Immature natural killer cell (primary cell): ENCODE measurements at regions not wholly inside any gene's neighbourhood (a gene's known extent, or its start where the extent isn't known, plus 50 kb on each side); places are given as distances from the start of the nearest gene placed in this dataset.
"Not testable (repeated sequence)": the region's sequence is repeated elsewhere in the genome, so short reads cannot be mapped to it uniquely, and the experiment has no call there.

Experiments used
- DNase-seq, 3 donors: peaks; one replicate each; pipeline ENCODE4 v3.0.0; 2022; ENCODE audit warnings: mixed read lengths in 1 of 3
- H3K27ac Mint-ChIP-seq, 6 donors: one replicate each; pipeline ENCODE4 v1.8.0; 2020; ENCODE audit warnings: mixed read lengths in 6 of 6, mild to moderate bottlenecking in 5 of 6, inconsistent platforms in 4 of 6, moderate library complexity in 3 of 6
- H3K27me3 Mint-ChIP-seq, 3 donors: one replicate each; pipeline ENCODE4 v1.8.0; 2020 to 2021; ENCODE audit warnings: low read depth in 3 of 3, mild to moderate bottlenecking in 3 of 3, mixed read lengths in 3 of 3, moderate library complexity in 3 of 3, inconsistent platforms in 1 of 3
- H3K36me3 Mint-ChIP-seq, 3 donors: one replicate each; pipeline ENCODE4 v1.8.0; 2020; ENCODE audit warnings: mixed read lengths in 3 of 3, inconsistent platforms in 2 of 3, mild to moderate bottlenecking in 2 of 3
- H3K4me1 Mint-ChIP-seq, 2 donors: one replicate each; pipeline ENCODE4 v1.8.0; 2020; ENCODE audit warnings: inconsistent platforms in 2 of 2, mild to moderate bottlenecking in 2 of 2, mixed read lengths in 2 of 2, moderate library complexity in 1 of 2
- H3K4me3 Mint-ChIP-seq, 5 donors: one replicate each; pipeline ENCODE4 v1.8.0; 2020; ENCODE audit warnings: mild to moderate bottlenecking in 5 of 5, mixed read lengths in 5 of 5, inconsistent platforms in 3 of 5, moderate library complexity in 3 of 5
- H3K9me3 Mint-ChIP-seq, 6 donors: one replicate each; pipeline ENCODE4 v1.8.0; 2020; ENCODE audit warnings: mild to moderate bottlenecking in 6 of 6, mixed read lengths in 6 of 6, inconsistent platforms in 4 of 6, moderate library complexity in 3 of 6

- no peak overlapping the region for H3K27ac Mint-ChIP-seq
- H3K27me3 Mint-ChIP-seq, result peaks cover 0 to 12% (median 2%) of the 10 kb centered on the region in 3 donors
- DNase-seq, result no peak
- no peak overlapping the region for H3K4me3 Mint-ChIP-seq
- H3K4me1 Mint-ChIP-seq, result no peaks in the 10 kb centered on the region
- H3K9me3 Mint-ChIP-seq, result peaks cover 0 to 8% (median under 1%) of the 10 kb centered on the region in 6 donors
- H3K36me3 Mint-ChIP-seq, result no peaks in the 10 kb centered on the region
Measured at GRCh38 chr12:28023156-28023887, 50.8 kb upstream of the PTHLH start.

- Mint-ChIP-seq H3K27me3 (peaks cover 0 to 12% (median 2%) of the 10 kb centered on the region in 3 donors), H3K4me1 (no peaks in the 10 kb centered on the region), H3K27ac (no peak overlapping the region), H3K9me3 (peaks cover 0 to 8% (median under 1%) of the 10 kb centered on the region in 6 donors), H3K36me3 (no peaks in the 10 kb centered on the region), H3K4me3 (no peak overlapping the region)
- DNase-seq, result no peak
Measured at GRCh38 chr12:28024231-28024995, 51.9 kb upstream of the PTHLH start.

- Mint-ChIP-seq H3K4me3 (no peak overlapping the region), H3K9me3 (peaks cover 0 to 8% (median under 1%) of the 10 kb centered on the region in 6 donors), H3K36me3 (no peaks in the 10 kb centered on the region), H3K27me3 (peaks cover 0 to 12% (median 5%) of the 10 kb centered on the region in 3 donors), H3K4me1 (no peaks in the 10 kb centered on the region), H3K27ac (no peak overlapping the region)
- DNase-seq, result no peak
Measured at GRCh38 chr12:28025821-28026505, 53.4 kb upstream of the PTHLH start.

DNA sequence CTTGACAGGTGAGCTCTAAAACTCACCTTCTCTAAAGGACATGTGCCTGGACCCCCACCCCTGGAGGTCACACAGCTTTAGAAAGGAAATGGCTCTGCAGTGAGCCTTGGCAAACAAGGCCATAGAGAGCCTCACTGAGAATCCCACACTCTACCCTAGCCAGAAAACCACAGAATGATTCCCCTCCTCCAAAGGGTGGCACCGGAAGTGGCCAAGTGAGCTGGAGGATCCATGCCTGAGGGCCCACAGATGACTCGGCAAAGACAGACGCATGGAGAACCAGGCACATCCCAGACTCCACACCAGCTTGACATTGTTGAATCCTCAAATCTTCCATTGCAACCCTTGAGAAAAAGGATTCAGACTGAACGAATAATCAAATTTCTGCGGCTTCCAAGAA is 54.2 kb upstream of the PTHLH start:
- Mint-ChIP-seq H3K9me3 (peaks cover 0 to 8% (median under 1%) of the 10 kb centered on the region in 6 donors), H3K27me3 (peaks cover 0 to 12% (median 5%) of the 10 kb centered on the region in 3 donors), H3K36me3 (no peaks in the 10 kb centered on the region), H3K4me1 (no peaks in the 10 kb centered on the region), H3K4me3 (no peak overlapping the region), H3K27ac (no peak overlapping the region)
- DNase-seq, result no peak

GRCh38 chr12:28027328-28027727 is 54.8 kb upstream of the PTHLH start:
- H3K9me3 Mint-ChIP-seq, result peaks cover 0 to 8% (median under 1%) of the 10 kb centered on the region in 6 donors
- no peaks in the 10 kb centered on the region for H3K36me3 Mint-ChIP-seq
- no peak overlapping the region for H3K27ac Mint-ChIP-seq
- no peaks in the 10 kb centered on the region for H3K4me1 Mint-ChIP-seq
- peaks cover 0 to 12% (median 5%) of the 10 kb centered on the region in 3 donors for H3K27me3 Mint-ChIP-seq
- no peak overlapping the region for H3K4me3 Mint-ChIP-seq
- DNase-seq, result no peak

- Mint-ChIP-seq H3K27ac (no peak overlapping the region), H3K27me3 (peaks cover 0 to 9% (median 5%) of the 10 kb centered on the region in 3 donors)
- no peak for DNase-seq
Measured at GRCh38 chr12:28027947-28028724, 55.6 kb upstream of the PTHLH start.

DNA sequence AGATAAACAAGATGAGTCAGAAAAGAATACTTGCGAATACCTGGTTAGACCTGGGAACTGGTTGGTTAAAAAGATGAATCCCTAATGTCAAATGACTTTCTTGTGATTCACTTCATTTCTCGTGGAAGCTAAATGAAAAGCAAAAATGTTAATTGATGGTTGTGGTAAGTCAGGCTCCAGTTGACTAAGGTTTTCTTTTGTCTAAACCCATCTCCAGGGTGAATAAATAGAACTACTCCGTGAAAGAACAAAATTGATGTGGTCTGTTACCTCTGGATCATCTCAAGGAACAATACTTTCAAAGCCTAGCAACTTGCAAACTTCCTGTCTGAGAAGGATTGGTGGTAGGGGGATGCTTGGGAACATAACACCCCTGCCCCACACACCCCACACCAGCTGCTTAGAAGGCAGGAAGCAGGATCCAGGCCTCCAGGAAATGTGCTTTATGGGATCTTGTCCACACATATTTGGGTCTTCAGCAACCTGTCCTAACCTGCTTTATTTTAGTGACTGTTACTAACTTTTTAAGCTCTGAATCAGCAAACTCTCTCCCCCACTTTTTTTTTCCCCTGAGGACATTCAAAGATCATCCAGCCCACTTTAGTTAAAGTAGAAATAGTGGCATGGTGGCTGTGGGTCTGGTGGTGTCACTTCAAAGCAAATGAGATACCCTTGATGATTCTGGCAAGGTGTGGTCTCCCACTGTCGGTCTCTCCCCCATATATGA is 60.4 kb upstream of the PTHLH start:
- H3K36me3 Mint-ChIP-seq, result no peaks in the 10 kb centered on the region
- no peaks in the 10 kb centered on the region for H3K9me3 Mint-ChIP-seq
- DNase-seq, result no peak
- H3K4me3 Mint-ChIP-seq, result no peak overlapping the region
- H3K27ac Mint-ChIP-seq, result no peak overlapping the region
- H3K27me3 Mint-ChIP-seq, result peaks cover 0 to 3% (median under 1%) of the 10 kb centered on the region in 3 donors
- H3K4me1 Mint-ChIP-seq, result no peaks in the 10 kb centered on the region

More at GRCh38 chr12:28027947-28028724, 55.6 kb upstream of the PTHLH start:
- no peak overlapping the region for H3K4me3 Mint-ChIP-seq
- peaks cover 0 to 8% (median 0%) of the 10 kb centered on the region in 6 donors for H3K9me3 Mint-ChIP-seq
- no peaks in the 10 kb centered on the region for H3K4me1 Mint-ChIP-seq
- no peaks in the 10 kb centered on the region for H3K36me3 Mint-ChIP-seq

- H3K27me3 Mint-ChIP-seq, result peaks cover 0 to 3% (median 0%) of the 10 kb centered on the region in 3 donors
- DNase-seq, result no peak
- no peaks in the 10 kb centered on the region for H3K4me1 Mint-ChIP-seq
- H3K27ac Mint-ChIP-seq, result no peak overlapping the region
- H3K36me3 Mint-ChIP-seq, result no peaks in the 10 kb centered on the region
- H3K9me3 Mint-ChIP-seq, result no peaks in the 10 kb centered on the region
- no peak overlapping the region for H3K4me3 Mint-ChIP-seq
Measured at GRCh38 chr12:28033538-28033915, 61.0 kb upstream of the PTHLH start.

GRCh38 chr12:28034271-28034670 is 61.7 kb upstream of the PTHLH start:
- Mint-ChIP-seq H3K9me3 (no peaks in the 10 kb centered on the region), H3K4me1 (no peaks in the 10 kb centered on the region), H3K27me3 (peaks cover 0 to 3% (median 0%) of the 10 kb centered on the region in 3 donors), H3K4me3 (no peak overlapping the region), H3K36me3 (no peaks in the 10 kb centered on the region), H3K27ac (no peak overlapping the region)
- DNase-seq, result no peak

DNA sequence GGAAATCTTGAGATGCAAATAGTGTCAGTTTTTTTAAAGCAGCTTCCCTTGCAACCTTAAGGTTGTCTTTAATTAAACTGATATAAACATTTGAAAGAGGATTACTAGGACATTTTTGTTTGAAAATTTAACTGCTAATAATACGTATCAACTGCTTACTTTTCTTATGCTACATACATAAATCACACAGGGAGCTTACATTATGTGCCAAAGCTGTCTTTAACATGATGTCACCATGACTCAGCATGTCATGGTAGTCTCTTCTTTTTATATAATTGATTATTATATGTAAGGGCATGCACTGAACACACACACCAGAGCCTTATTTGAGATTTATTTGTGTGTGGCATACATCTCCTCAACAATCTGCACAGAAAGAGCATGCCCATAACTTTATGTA is 63.0 kb upstream of the PTHLH start:
- Mint-ChIP-seq H3K27ac (no peak overlapping the region), H3K27me3 (no peaks in the 10 kb centered on the region), H3K36me3 (no peaks in the 10 kb centered on the region), H3K9me3 (no peaks in the 10 kb centered on the region), H3K4me1 (no peaks in the 10 kb centered on the region), H3K4me3 (no peak overlapping the region)
- no peak for DNase-seq

GRCh38 chr12:28036940-28037339 is 64.4 kb upstream of the PTHLH start:
- no peak overlapping the region for H3K27ac Mint-ChIP-seq
- no peaks in the 10 kb centered on the region for H3K36me3 Mint-ChIP-seq
- H3K4me1 Mint-ChIP-seq, result no peaks in the 10 kb centered on the region
- H3K27me3 Mint-ChIP-seq, result no peaks in the 10 kb centered on the region
- no peaks in the 10 kb centered on the region for H3K9me3 Mint-ChIP-seq
- no peak overlapping the region for H3K4me3 Mint-ChIP-seq
- no peak for DNase-seq

DNA sequence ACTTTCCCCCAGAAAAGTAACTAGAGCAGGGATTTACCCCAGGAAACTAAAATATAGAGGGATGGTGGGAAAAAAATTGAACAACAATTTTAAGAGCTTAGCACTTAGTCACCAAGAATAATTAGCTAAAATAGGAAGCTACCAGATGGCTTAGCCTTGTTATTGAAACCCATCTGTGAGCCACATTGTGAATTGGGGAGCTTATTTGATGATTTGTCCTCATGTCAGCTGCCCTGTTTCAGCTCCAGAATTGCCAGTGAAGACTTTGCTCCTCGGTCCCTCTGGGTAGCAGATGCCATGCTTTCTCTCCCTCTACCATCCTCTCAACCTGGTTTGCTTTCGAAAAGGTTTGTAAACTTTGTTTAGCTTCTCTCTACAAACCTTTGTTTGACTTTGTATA is 67.7 kb upstream of the PTHLH start:
- no peak for DNase-seq
- Mint-ChIP-seq H3K27ac (no peak overlapping the region), H3K36me3 (no peaks in the 10 kb centered on the region), H3K4me1 (no peaks in the 10 kb centered on the region), H3K27me3 (no peaks in the 10 kb centered on the region), H3K4me3 (no peak overlapping the region), H3K9me3 (peaks cover 0 to 8% (median 0%) of the 10 kb centered on the region in 6 donors)

GRCh38 chr12:28046600-28046999 is 74.1 kb upstream of the PTHLH start:
- H3K4me3 Mint-ChIP-seq, H3K27ac Mint-ChIP-seq, DNase-seq, H3K27me3 Mint-ChIP-seq, H3K36me3 Mint-ChIP-seq, H3K4me1 Mint-ChIP-seq: not testable (repeated sequence)
- peaks cover 3 to 17% (median 8%) of the 10 kb centered on the region in 6 donors for H3K9me3 Mint-ChIP-seq
